ENCODE measurements at regions not wholly inside any gene's neighbourhood (a gene's known extent, or its start where the extent isn't known, plus 50 kb on each side); places are given as distances from the start of the nearest gene placed in this dataset.

- no peak for ATAC-seq (replicated peaks; ENCODE audit: extremely low read depth, poor library complexity, severe bottlenecking)
- no peak for DNase-seq (ENCODE audit: low spot score in 2 of 2)
- Mint-ChIP-seq H3K9me3 (no peaks in the 10 kb centered on the region), H3K36me3 (ENCODE audit: insufficient read depth) (no peaks in the 10 kb centered on the region), H3K27ac (ENCODE audit: low read depth) (no peak overlapping the region), H3K4me3 (no peak overlapping the region), H3K4me1 (no peaks in the 10 kb centered on the region), H3K27me3 (peaks cover 19% of the 10 kb centered on the region)
Measured at GRCh38 chr14:104355101-104356019, 217.0 kb downstream of the KIF26A start.

GRCh38 chr14:104356020-104356737 lies 217.8 kb downstream of the KIF26A start:
- DNase-seq (ENCODE audit: low spot score in 2 of 2) (no peak), ATAC-seq (replicated peaks; ENCODE audit: extremely low read depth, poor library complexity, severe bottlenecking) (no peak)
- H3K27me3 Mint-ChIP-seq = peaks cover 19% of the 10 kb centered on the region
- no peaks in the 10 kb centered on the region for H3K4me1 Mint-ChIP-seq
- H3K36me3 Mint-ChIP-seq (ENCODE audit: insufficient read depth) = no peaks in the 10 kb centered on the region
- H3K27ac Mint-ChIP-seq (ENCODE audit: low read depth) = no peak overlapping the region
- no peak overlapping the region for H3K4me3 Mint-ChIP-seq
- no peaks in the 10 kb centered on the region for H3K9me3 Mint-ChIP-seq

GRCh38 chr14:104356738-104357688 lies 218.6 kb downstream of the KIF26A start:
- H3K4me3 Mint-ChIP-seq = no peak overlapping the region
- no peak for DNase-seq (ENCODE audit: low spot score in 2 of 2)
- peaks cover 19% of the 10 kb centered on the region for H3K27me3 Mint-ChIP-seq
- no peak for ATAC-seq (replicated peaks; ENCODE audit: extremely low read depth, poor library complexity, severe bottlenecking)
- H3K4me1 Mint-ChIP-seq = no peaks in the 10 kb centered on the region
- H3K27ac Mint-ChIP-seq (ENCODE audit: low read depth) = no peak overlapping the region
- H3K36me3 Mint-ChIP-seq (ENCODE audit: insufficient read depth) = no peaks in the 10 kb centered on the region
- no peaks in the 10 kb centered on the region for H3K9me3 Mint-ChIP-seq

DNA sequence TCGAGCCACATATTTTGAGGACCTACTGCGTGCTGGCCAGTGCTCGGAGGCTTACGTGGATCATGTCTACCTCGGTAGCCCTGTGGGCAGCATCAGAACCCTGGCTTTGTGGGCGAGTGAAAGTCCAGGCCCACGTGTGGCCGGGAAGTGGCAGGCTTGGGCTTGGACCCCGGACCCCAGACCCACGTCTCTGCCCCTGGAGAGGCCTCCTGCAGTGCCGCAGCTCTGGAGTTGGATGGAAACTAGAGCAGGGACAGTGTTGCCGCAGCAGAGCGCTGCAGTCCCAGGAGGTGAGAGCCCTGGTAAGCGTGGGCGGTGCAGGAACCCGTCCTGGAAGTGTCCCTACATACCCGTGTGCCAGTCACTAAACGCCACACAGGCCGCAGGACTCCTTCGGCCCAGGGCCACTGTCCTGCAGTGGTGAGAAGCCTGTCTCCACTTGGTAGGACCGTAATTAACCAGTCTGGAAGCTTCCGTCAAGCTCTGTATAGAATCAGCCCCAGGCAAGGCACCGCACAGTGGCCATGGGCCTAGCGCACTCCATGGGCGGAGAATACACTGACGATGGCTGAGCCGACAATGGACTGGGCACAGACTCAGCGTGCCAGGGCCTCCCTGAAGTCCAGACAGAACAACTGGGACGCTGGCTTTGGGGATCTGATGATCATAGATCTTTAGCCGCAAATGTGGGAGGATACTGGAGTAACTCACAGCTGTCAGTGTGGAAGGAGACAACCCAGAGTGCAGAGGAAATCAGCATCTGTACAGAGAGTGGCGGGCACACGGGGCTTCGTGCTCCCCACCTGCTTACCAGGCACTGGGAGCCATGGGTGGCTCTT lies 219.5 kb downstream of the KIF26A start:
- Mint-ChIP-seq H3K36me3 (ENCODE audit: insufficient read depth) (no peaks in the 10 kb centered on the region), H3K9me3 (no peaks in the 10 kb centered on the region), H3K27ac (ENCODE audit: low read depth) (no peak overlapping the region), H3K27me3 (peaks cover 19% of the 10 kb centered on the region), H3K4me1 (no peaks in the 10 kb centered on the region), H3K4me3 (no peak overlapping the region)
- ATAC-seq (replicated peaks; ENCODE audit: extremely low read depth, poor library complexity, severe bottlenecking) (no peak), DNase-seq (ENCODE audit: low spot score in 2 of 2) (no peak)

GRCh38 chr14:104358528-104359300 lies 220.3 kb downstream of the KIF26A start:
- Mint-ChIP-seq H3K27ac (ENCODE audit: low read depth) (no peak overlapping the region), H3K4me1 (no peaks in the 10 kb centered on the region), H3K9me3 (no peaks in the 10 kb centered on the region), H3K4me3 (no peak overlapping the region), H3K36me3 (ENCODE audit: insufficient read depth) (no peaks in the 10 kb centered on the region), H3K27me3 (peaks cover 12% of the 10 kb centered on the region)
- ATAC-seq (replicated peaks; ENCODE audit: extremely low read depth, poor library complexity, severe bottlenecking) = no peak
- DNase-seq (ENCODE audit: low spot score in 2 of 2) = no peak

DNA sequence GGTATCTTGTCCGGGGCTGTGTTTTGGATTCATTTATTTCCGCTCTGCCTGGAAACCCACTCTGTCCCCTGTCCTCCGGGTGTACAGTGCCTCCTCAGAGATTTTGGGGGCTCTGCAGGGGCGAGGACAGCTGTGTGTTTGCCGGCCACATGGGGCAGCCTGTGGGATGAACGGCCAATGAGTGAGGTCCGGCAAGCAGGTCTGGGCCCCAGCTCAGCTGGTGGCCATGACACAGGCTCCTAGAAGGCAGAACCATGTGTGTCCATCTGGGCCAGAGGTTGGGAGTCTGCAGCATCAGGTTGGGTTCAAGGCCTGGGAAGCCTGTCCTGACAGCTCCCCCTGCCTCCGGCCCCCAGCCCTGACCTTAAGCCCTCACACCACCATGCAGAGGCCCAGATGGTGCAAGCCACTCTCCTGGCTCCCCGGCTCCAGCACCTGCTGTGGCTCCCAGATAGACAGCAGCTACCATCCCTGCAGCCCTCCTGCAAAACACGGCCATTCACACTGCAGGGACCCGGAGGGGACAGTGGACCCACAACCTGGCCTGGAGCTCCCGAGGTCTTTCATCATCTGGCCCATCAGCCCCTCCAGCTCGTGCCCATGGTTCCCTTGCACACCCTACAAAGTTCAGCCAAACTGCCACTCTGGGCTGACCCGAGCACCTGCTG lies 220.1 kb upstream of the C14orf180 start:
- peaks cover 7% of the 10 kb centered on the region for H3K27me3 Mint-ChIP-seq
- no peaks in the 10 kb centered on the region for H3K4me1 Mint-ChIP-seq
- H3K27ac Mint-ChIP-seq (ENCODE audit: low read depth) = no peak overlapping the region
- H3K36me3 Mint-ChIP-seq (ENCODE audit: insufficient read depth) = no peaks in the 10 kb centered on the region
- H3K4me3 Mint-ChIP-seq = no peak overlapping the region
- ATAC-seq (replicated peaks; ENCODE audit: extremely low read depth, poor library complexity, severe bottlenecking) (no peak), DNase-seq (ENCODE audit: low spot score in 2 of 2) (no peak)
- no peaks in the 10 kb centered on the region for H3K9me3 Mint-ChIP-seq

DNA sequence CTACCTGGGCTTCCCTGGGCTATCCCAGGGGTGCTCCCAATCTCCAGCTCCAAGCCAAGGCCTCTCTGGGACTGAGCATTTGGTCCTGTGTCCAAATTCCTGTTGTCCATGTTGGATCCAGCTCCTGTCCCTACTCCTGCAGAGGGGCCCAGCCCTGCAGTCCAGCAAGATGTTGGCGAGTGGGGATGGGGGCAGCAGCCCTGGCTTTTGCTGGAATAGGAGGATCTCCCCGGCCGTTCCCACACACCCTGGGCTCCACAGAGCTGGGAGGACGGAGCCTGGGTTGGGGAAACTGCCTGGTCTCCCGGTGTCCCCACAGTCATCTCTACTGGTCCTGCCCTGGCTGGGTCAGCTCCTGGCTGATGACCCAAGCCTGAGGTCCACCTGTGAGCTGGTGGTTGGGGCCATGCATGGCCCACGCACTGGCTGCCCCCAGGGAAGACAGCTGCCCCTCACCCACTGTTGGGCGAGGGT lies 219.6 kb upstream of the C14orf180 start:
- Mint-ChIP-seq H3K4me1 (no peaks in the 10 kb centered on the region), H3K4me3 (no peak overlapping the region), H3K27ac (ENCODE audit: low read depth) (no peak overlapping the region), H3K36me3 (ENCODE audit: insufficient read depth) (no peaks in the 10 kb centered on the region), H3K9me3 (no peaks in the 10 kb centered on the region), H3K27me3 (peaks cover 7% of the 10 kb centered on the region)
- DNase-seq (ENCODE audit: low spot score in 2 of 2) (no peak), ATAC-seq (replicated peaks; ENCODE audit: extremely low read depth, poor library complexity, severe bottlenecking) (no peak)

DNA sequence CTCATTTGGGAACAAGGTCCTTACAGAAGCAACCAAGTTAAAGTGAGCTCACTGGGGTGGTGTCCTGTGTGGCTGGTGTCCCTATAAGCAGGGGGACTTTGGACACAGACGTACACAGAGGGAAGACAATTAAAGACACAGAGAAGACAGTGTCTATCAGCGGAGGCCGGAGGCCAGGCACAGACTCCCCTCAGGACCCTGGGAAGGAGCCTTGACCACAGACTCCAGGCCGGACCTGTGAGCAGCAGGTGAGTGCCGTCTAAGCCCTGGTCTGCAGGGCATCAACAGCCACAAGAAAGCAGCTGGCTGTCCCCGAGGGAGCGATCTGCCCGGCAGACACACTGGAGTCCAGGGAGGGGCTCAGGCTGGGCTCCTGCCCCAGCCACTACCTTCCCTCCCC lies 219.1 kb upstream of the C14orf180 start:
- H3K27me3 Mint-ChIP-seq = peaks cover 7% of the 10 kb centered on the region
- no peaks in the 10 kb centered on the region for H3K9me3 Mint-ChIP-seq
- H3K4me1 Mint-ChIP-seq = no peaks in the 10 kb centered on the region
- no peak overlapping the region for H3K4me3 Mint-ChIP-seq
- no peaks in the 10 kb centered on the region for H3K36me3 Mint-ChIP-seq (ENCODE audit: insufficient read depth)
- ATAC-seq (replicated peaks; ENCODE audit: extremely low read depth, poor library complexity, severe bottlenecking) = no peak
- DNase-seq (ENCODE audit: low spot score in 2 of 2) = no peak
- H3K27ac Mint-ChIP-seq (ENCODE audit: low read depth) = no peak overlapping the region

- Mint-ChIP-seq H3K36me3 (ENCODE audit: insufficient read depth) (no peaks in the 10 kb centered on the region), H3K4me1 (no peaks in the 10 kb centered on the region), H3K9me3 (no peaks in the 10 kb centered on the region), H3K27ac (ENCODE audit: low read depth) (no peak overlapping the region), H3K4me3 (no peak overlapping the region), H3K27me3 (peaks cover 7% of the 10 kb centered on the region)
- DNase-seq (ENCODE audit: low spot score in 2 of 2) (no peak), ATAC-seq (replicated peaks; ENCODE audit: extremely low read depth, poor library complexity, severe bottlenecking) (no peak)
Measured at GRCh38 chr14:104361101-104361591, 218.4 kb upstream of the C14orf180 start.

GRCh38 chr14:104361921-104362681 lies 217.5 kb upstream of the C14orf180 start:
- Mint-ChIP-seq H3K27me3 (no peaks in the 10 kb centered on the region), H3K4me1 (no peaks in the 10 kb centered on the region)

More at GRCh38 chr14:104361921-104362681, 217.5 kb upstream of the C14orf180 start:
- Mint-ChIP-seq H3K9me3 (no peaks in the 10 kb centered on the region), H3K36me3 (ENCODE audit: insufficient read depth) (no peaks in the 10 kb centered on the region), H3K4me3 (no peak overlapping the region), H3K27ac (ENCODE audit: low read depth) (no peak overlapping the region)
- ATAC-seq (replicated peaks; ENCODE audit: extremely low read depth, poor library complexity, severe bottlenecking) (no peak), DNase-seq (ENCODE audit: low spot score in 2 of 2) (no peak)

Measured in central memory CD8-positive, alpha-beta T cell (primary cell).